NCI-H2029 treated with DMSO at 0.1 percent for 48 hours (cell line): ENCODE measurements at regions not wholly inside any gene's neighbourhood (a gene's known extent, or its start where the extent isn't known, plus 50 kb on each side); places are given as distances from the start of the nearest gene placed in this dataset.
A peak's percentile ranks its signal among the peaks of the same experiment; 100 is the strongest.

Experiments
- DNase-seq: peaks from one replicate; lab custom pipeline; 2025; lab: John Stamatoyannopoulos, UW

DNA sequence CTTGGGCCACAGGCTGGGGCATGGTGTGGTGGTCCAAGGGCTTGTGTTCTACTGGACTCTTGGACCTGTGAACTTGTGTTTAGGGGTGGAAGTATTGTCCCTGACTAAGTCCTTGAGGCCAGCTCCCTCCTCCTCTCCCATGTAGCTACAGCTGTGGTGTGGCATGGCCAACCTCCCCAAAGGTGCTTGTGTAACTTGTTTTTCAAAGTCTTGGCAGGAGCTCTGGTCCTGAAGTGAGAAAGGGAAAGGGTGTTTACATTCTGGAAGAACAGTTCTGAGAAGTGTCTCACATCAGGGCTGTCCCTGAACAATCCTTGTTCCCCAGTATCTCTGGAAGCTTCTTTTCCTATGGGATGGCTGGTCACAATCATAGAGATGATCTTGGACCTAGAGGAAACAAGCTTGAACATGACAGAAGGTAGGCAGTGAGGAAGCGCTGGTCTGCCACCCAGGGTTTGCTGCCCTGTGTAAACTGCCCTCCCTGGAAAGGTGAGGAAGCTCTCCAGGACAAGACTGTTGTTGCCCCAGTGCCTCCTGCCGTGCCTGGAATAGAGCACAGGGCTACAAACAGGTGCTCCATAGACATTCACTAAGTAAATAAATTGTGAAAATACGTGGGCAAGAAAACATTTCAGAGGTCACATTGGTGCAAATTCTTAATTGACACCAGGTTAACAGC lies 64.6 kb upstream of the KLF9 start:
- DNase-seq = no peak

DNA sequence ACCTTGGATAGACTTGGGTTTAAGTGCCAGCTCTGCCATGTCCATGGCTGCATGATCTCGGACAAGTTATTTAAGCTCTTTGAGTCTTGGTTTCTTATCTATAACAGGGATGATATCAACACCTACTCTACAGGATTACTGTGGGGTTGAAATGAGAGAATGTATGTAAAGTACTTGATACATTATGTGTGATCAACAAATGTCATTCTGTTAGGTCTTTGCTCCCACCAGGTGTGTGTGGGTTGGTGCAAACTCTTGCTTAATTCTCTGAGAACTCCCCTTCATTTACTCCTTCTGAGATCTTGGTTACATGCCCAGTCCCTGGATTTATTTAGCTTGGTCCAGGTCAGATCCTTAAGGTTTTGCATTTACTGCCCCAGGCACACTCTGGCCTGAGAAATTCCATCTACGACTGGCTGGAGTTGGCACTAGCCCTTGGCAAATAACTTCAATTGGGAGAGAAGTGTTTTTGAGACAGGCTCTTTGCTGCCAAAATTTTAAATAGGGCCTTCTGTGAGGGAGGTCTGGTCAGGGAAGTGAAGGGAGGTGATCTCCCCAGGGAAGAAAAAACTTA lies 63.5 kb upstream of the KLF9 start:
- DNase-seq = no peak

DNA sequence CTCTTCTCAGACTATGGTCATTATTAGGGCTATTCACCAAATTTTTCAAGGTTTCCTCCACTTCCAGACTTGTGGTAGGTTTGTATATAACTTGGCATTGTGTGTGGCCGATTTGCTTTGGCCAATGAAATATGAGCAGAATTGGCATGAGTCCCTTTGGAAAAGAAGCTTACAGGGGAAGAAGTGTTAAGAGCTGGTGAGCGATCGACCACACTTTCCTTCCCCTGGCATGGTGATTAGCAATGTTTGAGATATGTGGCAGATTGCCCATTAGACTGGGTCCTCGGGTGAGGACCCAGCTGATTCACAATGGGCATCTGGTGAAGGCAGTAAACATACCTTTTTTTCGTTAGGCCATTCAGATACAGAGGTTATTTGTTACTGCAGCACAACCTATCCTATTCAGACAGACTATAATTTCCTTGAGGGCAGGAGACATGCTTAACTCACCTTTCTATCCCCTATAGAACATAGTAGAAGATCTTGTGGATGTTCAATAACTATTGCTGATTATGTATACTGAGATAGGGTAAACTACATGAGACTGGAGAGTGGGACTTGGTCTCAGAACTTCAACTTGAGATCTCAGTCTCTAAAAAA lies 62.8 kb upstream of the KLF9 start:
- DNase-seq = no peak

- peak; percentile 18 for DNase-seq
Observed at GRCh38 chr9:70475211-70475610, 60.8 kb upstream of the KLF9 start.

GRCh38 chr9:70474413-70474812 lies 60.0 kb upstream of the KLF9 start:
- DNase-seq = peak; percentile 40

DNA sequence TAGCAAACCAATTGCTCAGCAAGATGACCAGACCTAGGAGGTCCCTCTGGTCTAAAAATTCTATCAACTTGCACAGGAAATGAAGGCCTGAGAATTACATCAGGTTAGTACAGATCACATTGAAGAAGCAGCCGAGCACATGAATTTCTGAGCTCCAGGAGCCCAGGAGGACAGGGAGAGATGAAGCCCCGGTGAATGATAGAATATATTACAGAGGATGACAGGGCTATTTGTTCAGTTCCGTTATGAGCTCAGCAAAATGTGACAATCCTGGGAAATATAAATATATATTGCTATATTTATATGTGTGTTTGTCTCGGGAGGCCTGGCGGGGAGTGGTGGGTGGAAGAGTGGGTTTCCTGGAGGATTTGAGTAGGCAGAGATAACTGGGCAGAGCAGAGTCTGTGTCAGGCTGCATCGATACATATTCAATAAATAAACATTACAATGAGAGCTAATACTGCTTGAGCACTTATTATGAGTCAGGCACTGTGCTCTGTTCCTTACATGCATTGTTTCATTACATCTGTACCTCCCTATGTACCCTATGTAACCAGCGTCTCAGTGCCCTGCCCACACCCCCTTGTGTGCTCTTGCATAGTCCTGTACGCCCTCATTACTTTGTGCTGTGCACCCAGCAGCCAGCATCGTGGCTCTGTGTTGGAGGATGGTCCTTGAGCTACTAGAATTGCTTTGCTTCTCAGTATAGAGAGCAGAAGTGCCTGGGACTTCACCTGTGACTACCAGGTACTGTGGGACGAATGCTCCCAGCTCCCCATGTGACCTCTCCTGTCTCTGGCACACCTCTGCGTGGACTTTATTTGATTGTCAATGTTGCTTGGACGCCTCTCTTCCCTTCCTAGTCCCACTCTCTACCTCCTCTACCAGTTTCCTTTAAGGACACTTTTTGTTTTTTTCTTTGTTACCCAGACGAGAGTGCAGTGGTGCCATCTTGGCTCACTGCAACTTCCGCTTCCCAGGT lies 58.1 kb upstream of the KLF9 start:
- no peak for DNase-seq

GRCh38 chr9:70470050-70471015 lies 55.9 kb upstream of the KLF9 start:
- DNase-seq = no peak

- DNase-seq = no peak
Observed at GRCh38 chr9:70468291-70468690, 53.8 kb upstream of the KLF9 start.

- no peak for DNase-seq
Observed at GRCh38 chr9:70466976-70467561, 52.6 kb upstream of the KLF9 start.

- no peak for DNase-seq
Observed at GRCh38 chr9:70465904-70466303, 51.4 kb upstream of the KLF9 start.

- no peak for DNase-seq
Observed at GRCh38 chr9:70465398-70465797, 50.9 kb upstream of the KLF9 start.
